ENCODE measurements at regions not wholly inside any gene's neighbourhood (a gene's known extent, or its start where the extent isn't known, plus 50 kb on each side); places are given as distances from the start of the nearest gene placed in this dataset.
"Not testable (repeated sequence)": the region's sequence is repeated elsewhere in the genome, so short reads cannot be mapped to it uniquely, and the experiment has no call there.

GRCh38 chr14:56008150-56008549 is 110.1 kb upstream of the PELI2 start:
- no peak for DNase-seq (ENCODE audit: extremely low read depth, low read depth)
- TF ChIP-seq CTCF (IDR thresholded peaks at IDR 0.05; ENCODE audit: low read depth, low read length), result no peak

GRCh38 chr14:56008661-56009060 is 109.5 kb upstream of the PELI2 start:
- DNase-seq (ENCODE audit: extremely low read depth, low read depth), result not testable (repeated sequence)

- no peak for DNase-seq (ENCODE audit: extremely low read depth, low read depth)
- no peak for TF ChIP-seq CTCF (IDR thresholded peaks at IDR 0.05; ENCODE audit: low read depth, low read length)
Observed at GRCh38 chr14:56023661-56024081, 94.5 kb upstream of the PELI2 start.

GRCh38 chr14:56025191-56025590 is 93.0 kb upstream of the PELI2 start:
- no peak for TF ChIP-seq CTCF (IDR thresholded peaks at IDR 0.05; ENCODE audit: low read depth, low read length)
- no peak for DNase-seq (ENCODE audit: extremely low read depth, low read depth)

- no peak for TF ChIP-seq CTCF (IDR thresholded peaks at IDR 0.05; ENCODE audit: low read depth, low read length)
Observed at GRCh38 chr14:56026506-56026905, 91.7 kb upstream of the PELI2 start.

GRCh38 chr14:56027421-56027820 is 90.8 kb upstream of the PELI2 start:
- TF ChIP-seq CTCF (IDR thresholded peaks at IDR 0.05; ENCODE audit: low read depth, low read length), result no peak
- DNase-seq (ENCODE audit: extremely low read depth, low read depth), result no peak

More at GRCh38 chr14:56026506-56026905, 91.7 kb upstream of the PELI2 start:
- no peak for DNase-seq (ENCODE audit: extremely low read depth, low read depth)

- no peak for DNase-seq (ENCODE audit: extremely low read depth, low read depth)
- TF ChIP-seq CTCF (IDR thresholded peaks at IDR 0.05; ENCODE audit: low read depth, low read length), result no peak
Observed at GRCh38 chr14:56027916-56028712, 90.1 kb upstream of the PELI2 start.

GRCh38 chr14:56036353-56036752 is 81.9 kb upstream of the PELI2 start:
- TF ChIP-seq CTCF (IDR thresholded peaks at IDR 0.05; ENCODE audit: low read depth, low read length), result no peak
- DNase-seq (ENCODE audit: extremely low read depth, low read depth), result peak; percentile 1
